ENCODE measurements at regions not wholly inside any gene's neighbourhood (a gene's known extent, or its start where the extent isn't known, plus 50 kb on each side); places are given as distances from the start of the nearest gene placed in this dataset.

- DNase-seq (ENCODE audit: low read depth in 1 of 2, low spot score in 1 of 2): no peak
- H3K4me1 ChIP-seq: no peaks in the 10 kb centered on the region
- WGBS (ENCODE audit: missing lambda C conversion rate): 82% methylated on average over 3 of the region's 3 CpGs
- no peak overlapping the region for H3K27ac ChIP-seq
- TF ChIP-seq CBX8 (IDR thresholded peaks at IDR 0.05) (no peak), RNF2 (IDR thresholded peaks at IDR 0.05; ENCODE audit: borderline replicate concordance, low read depth) (no peak), RARB (CRISPR knock-in tag; IDR thresholded peaks at IDR 0.05) (no peak), MAFK (IDR thresholded peaks at IDR 0.05; ENCODE audit: partially characterized antibody) (peak; percentile 77), SMC3 (IDR thresholded peaks at IDR 0.05) (no peak)
- no peak overlapping the region for H3K4me2 ChIP-seq
- ChIA-PET CTCF (no interaction called here), POLR2A (no interaction called here)
- H3K4me3 ChIP-seq: no peak overlapping the region
- ATAC-seq: no peak
- no peak for FAIRE-seq
- no peaks in the 10 kb centered on the region for H3K9me3 ChIP-seq
Observed at GRCh38 chr1:195243492-195243891, 1364.7 kb downstream of the KCNT2 start.

GRCh38 chr1:195241066-195241465 lies 1367.2 kb downstream of the KCNT2 start:
- TF ChIP-seq FOXS1 (CRISPR knock-in tag; IDR thresholded peaks at IDR 0.05) (no peak), BHLHE40 (IDR thresholded peaks at IDR 0.05; ENCODE audit: low read depth, low read length) (no peak), E2F6 (IDR thresholded peaks at IDR 0.05; ENCODE audit: borderline replicate concordance, low read depth) (no peak), NPAS2 (CRISPR knock-in tag; IDR thresholded peaks at IDR 0.05; ENCODE audit: borderline replicate concordance) (no peak), RAD21 (conservative IDR thresholded peaks at IDR 0.05 in 1 of 2, IDR thresholded peaks at IDR 0.05 in 1 of 2) (no peak), JUNB (IDR thresholded peaks at IDR 0.05) (no peak), EHMT2 (IDR thresholded peaks at IDR 0.05; ENCODE audit: low read depth) (no peak), ZFP36 (IDR thresholded peaks at IDR 0.05; ENCODE audit: borderline replicate concordance, partially characterized antibody) (no peak), ZSCAN20 (CRISPR knock-in tag; IDR thresholded peaks at IDR 0.05) (no peak), ESRRA (IDR thresholded peaks at IDR 0.05; ENCODE audit: borderline replicate concordance, low read length) (no peak), TP53 (CRISPR knock-in tag; IDR thresholded peaks at IDR 0.05) (no peak), EHF (CRISPR knock-in tag; IDR thresholded peaks at IDR 0.05) (no peak), FOSB (CRISPR knock-in tag; IDR thresholded peaks at IDR 0.05) (no peak)
- Histone ChIP-seq H3K9me3 (no peaks in the 10 kb centered on the region), H3K27ac (no peak overlapping the region), H3K4me3 (no peak overlapping the region), H3K4me1 (no peaks in the 10 kb centered on the region), H3K4me2 (no peak overlapping the region)
- POLR2A ChIA-PET: no interaction called here
- no peak for ATAC-seq
- CTCF ChIA-PET: interaction anchor here (1.0 kb wide), 1 partner anchor 353 kb away, joined by 3 read pairs; no protein-coding TSS in a partner anchor
- 86% methylated on average over 3 of the region's 3 CpGs for WGBS (ENCODE audit: missing lambda C conversion rate)
- FAIRE-seq: no peak
- no peak for DNase-seq (ENCODE audit: low read depth in 1 of 2, low spot score in 1 of 2)

- CTCF ChIA-PET: no interaction called here
- no peak overlapping the region for H3K4me2 ChIP-seq
- no peak for DNase-seq (ENCODE audit: low read depth in 1 of 2, low spot score in 1 of 2)
- H3K9me3 ChIP-seq: no peaks in the 10 kb centered on the region
- no peak for ATAC-seq
- no peak overlapping the region for H3K27ac ChIP-seq
- POLR2A ChIA-PET: no interaction called here
- H3K4me3 ChIP-seq: no peak overlapping the region
- TF ChIP-seq HOXB5 (CRISPR knock-in tag; IDR thresholded peaks at IDR 0.05): no peak
- TF ChIP-seq RNF2 (IDR thresholded peaks at IDR 0.05; ENCODE audit: borderline replicate concordance, low read depth): no peak
- no peak for TF ChIP-seq NR3C1 (IDR thresholded peaks at IDR 0.05)
- TF ChIP-seq TP53 (CRISPR knock-in tag; IDR thresholded peaks at IDR 0.05): no peak
- no peak for TF ChIP-seq CBX2 (IDR thresholded peaks at IDR 0.05; ENCODE audit: borderline replicate concordance, low read depth)
- TF ChIP-seq ZSCAN20 (CRISPR knock-in tag; IDR thresholded peaks at IDR 0.05): no peak
- no peak for TF ChIP-seq POLR2AphosphoS2 (conservative IDR thresholded peaks at IDR 0.05; ENCODE audit: low read length)
- TF ChIP-seq MYC (IDR thresholded peaks at IDR 0.05; ENCODE audit: borderline replicate concordance, low read length): no peak
- no peak for TF ChIP-seq RFX5 (IDR thresholded peaks at IDR 0.05)
- no peak for TF ChIP-seq CTCF (IDR thresholded peaks at IDR 0.05)
- TF ChIP-seq CEBPB (IDR thresholded peaks at IDR 0.05): no peak
- TF ChIP-seq NPAS2 (CRISPR knock-in tag; IDR thresholded peaks at IDR 0.05; ENCODE audit: borderline replicate concordance): no peak
- no peak for TF ChIP-seq ZNF302 (CRISPR knock-in tag; IDR thresholded peaks at IDR 0.05)
- no peaks in the 10 kb centered on the region for H3K4me1 ChIP-seq
- 85% methylated on average over 5 of the region's 7 CpGs for WGBS (ENCODE audit: missing lambda C conversion rate)
- no peak for FAIRE-seq
Observed at GRCh38 chr1:195238313-195238712, 1369.9 kb downstream of the KCNT2 start.

Measured in A549 (cell line).